Type B pancreatic cell (in vitro differentiated cells): ENCODE measurements at regions not wholly inside any gene's neighbourhood (a gene's known extent, or its start where the extent isn't known, plus 50 kb on each side); places are given as distances from the start of the nearest gene placed in this dataset.
"Not testable (repeated sequence)": the region's sequence is repeated elsewhere in the genome, so short reads cannot be mapped to it uniquely, and the experiment has no call there.

Experiments used
- DNase-seq: peaks from one replicate; pipeline ENCODE4 v3.0.0; 2021; ENCODE audit warnings: mixed read lengths; ENCODE audit not compliant: unreplicated experiment; ENCODE audit errors: extremely low spot score
- H3K27ac Mint-ChIP-seq: 2 replicates; pipeline ENCODE4 v1.8.0; 2021; ENCODE audit warnings: mild to moderate bottlenecking, mixed read lengths
- H3K27me3 Mint-ChIP-seq: 2 replicates; pipeline ENCODE4 v1.8.0; 2021; ENCODE audit warnings: mixed read lengths
- H3K36me3 Mint-ChIP-seq: 2 replicates; pipeline ENCODE4 v1.8.0; 2021; ENCODE audit warnings: mixed read lengths
- H3K4me1 Mint-ChIP-seq: one replicate; pipeline ENCODE4 v1.8.0; 2021; ENCODE audit warnings: mixed read lengths; ENCODE audit not compliant: unreplicated experiment
- H3K4me3 Mint-ChIP-seq: 2 replicates; pipeline ENCODE4 v1.8.0; 2021; ENCODE audit warnings: mild to moderate bottlenecking, mixed read lengths
- H3K9me3 Mint-ChIP-seq: 2 replicates; pipeline ENCODE4 v1.8.0; 2021; ENCODE audit warnings: mixed read lengths
- TF ChIP-seq, protein P1 (sequence below): fragments of 200-600 bp; sonication (generic); conservative IDR thresholded peaks from 2 replicates; pipeline ENCODE4 v1.5.0; 2021; ENCODE audit warnings: antibody characterized with exemption, mild to moderate bottlenecking

DNA sequence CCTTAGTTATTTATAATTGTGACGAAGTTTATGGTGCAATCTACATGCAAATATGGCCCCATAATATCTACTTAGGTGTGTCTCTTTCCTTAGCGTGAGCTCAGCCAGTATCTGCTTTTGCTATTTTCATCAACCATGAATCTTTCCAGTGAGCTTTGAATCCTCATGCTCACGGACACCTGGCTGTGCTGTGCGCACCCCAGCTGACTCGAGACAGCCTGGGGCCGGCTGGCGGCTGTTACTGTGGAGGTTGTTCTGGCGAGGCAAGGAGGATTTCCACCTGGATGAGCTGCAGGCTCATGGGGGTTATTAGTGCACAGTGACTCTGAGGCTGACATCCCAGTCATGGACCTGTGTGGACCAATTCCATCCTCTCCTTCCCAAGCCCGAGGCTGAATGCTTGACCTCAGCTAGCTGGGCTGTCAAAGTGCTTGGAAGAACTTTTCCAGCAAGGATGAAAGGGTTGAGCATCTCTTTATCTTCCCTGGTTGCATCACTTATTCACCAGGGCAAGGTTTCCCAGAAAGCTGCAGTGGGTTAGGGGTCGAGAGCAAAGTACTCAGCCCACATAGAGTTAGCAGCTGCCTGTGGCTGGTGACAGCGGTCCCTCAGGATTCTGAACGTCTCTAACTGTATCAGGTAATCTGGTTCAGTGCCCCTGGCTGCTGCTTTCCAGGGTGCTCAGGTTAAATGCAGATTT lies 141.7 kb downstream of the ARL4C start:
- H3K27me3 Mint-ChIP-seq: no peaks in the 10 kb centered on the region
- no peak for DNase-seq
- no peak overlapping the region for H3K27ac Mint-ChIP-seq
- H3K36me3 Mint-ChIP-seq: no peaks in the 10 kb centered on the region
- H3K4me1 Mint-ChIP-seq: peaks cover 25% of the 10 kb centered on the region
- peaks cover 14% of the 10 kb centered on the region for H3K9me3 Mint-ChIP-seq
- TF ChIP-seq, protein P1, sequence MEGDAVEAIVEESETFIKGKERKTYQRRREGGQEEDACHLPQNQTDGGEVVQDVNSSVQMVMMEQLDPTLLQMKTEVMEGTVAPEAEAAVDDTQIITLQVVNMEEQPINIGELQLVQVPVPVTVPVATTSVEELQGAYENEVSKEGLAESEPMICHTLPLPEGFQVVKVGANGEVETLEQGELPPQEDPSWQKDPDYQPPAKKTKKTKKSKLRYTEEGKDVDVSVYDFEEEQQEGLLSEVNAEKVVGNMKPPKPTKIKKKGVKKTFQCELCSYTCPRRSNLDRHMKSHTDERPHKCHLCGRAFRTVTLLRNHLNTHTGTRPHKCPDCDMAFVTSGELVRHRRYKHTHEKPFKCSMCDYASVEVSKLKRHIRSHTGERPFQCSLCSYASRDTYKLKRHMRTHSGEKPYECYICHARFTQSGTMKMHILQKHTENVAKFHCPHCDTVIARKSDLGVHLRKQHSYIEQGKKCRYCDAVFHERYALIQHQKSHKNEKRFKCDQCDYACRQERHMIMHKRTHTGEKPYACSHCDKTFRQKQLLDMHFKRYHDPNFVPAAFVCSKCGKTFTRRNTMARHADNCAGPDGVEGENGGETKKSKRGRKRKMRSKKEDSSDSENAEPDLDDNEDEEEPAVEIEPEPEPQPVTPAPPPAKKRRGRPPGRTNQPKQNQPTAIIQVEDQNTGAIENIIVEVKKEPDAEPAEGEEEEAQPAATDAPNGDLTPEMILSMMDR: no peak
- H3K4me3 Mint-ChIP-seq: no peak overlapping the region

DNA sequence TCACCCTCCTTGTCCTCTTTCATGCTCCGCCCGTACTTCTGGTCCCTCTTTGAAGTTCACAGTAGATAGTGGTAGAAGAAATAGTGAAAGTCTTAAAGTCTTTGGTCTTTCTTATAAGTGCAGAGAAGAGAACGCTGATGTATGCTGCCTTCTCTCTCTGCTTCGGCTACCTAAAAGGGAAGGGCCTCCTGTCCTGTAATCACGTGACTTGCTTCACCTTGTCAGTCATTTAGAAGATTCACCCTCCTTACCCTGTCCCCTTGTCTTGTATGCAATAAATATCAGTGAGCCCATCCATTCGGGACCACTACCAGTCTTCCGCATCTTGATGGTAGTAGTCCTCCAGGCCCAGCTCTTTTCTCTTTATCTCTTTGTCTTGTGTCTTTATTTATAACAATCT lies 144.6 kb downstream of the ARL4C start:
- no peak overlapping the region for H3K27ac Mint-ChIP-seq
- H3K27me3 Mint-ChIP-seq: no peaks in the 10 kb centered on the region
- H3K4me3 Mint-ChIP-seq: no peak overlapping the region
- TF ChIP-seq, protein P1: no peak
- H3K9me3 Mint-ChIP-seq: peaks cover 5% of the 10 kb centered on the region
- no peaks in the 10 kb centered on the region for H3K36me3 Mint-ChIP-seq
- DNase-seq: no peak
- peaks cover 23% of the 10 kb centered on the region for H3K4me1 Mint-ChIP-seq

DNA sequence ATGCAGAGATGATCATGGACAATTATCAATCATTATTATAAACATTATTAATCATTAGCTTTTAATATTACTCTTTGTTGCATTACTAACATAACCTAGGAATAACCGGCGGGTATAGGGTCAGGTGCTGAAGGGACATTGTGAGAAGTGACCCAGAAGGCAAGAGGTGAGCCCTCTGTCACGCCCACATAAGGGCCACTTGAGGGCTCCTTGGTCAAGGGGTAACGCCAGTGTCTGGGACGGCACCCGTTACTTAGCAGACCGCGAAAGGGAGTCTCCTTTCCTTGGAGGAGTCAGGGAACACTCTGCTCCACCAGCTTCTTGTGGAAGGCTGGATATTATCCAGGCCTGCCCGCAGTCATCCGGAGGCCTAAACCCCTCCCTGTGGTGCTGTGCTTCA lies 145.0 kb downstream of the ARL4C start:
- not testable (repeated sequence) for H3K9me3 Mint-ChIP-seq, H3K27me3 Mint-ChIP-seq, H3K4me3 Mint-ChIP-seq, H3K27ac Mint-ChIP-seq, H3K36me3 Mint-ChIP-seq, DNase-seq
- H3K4me1 Mint-ChIP-seq: peaks cover 22% of the 10 kb centered on the region

DNA sequence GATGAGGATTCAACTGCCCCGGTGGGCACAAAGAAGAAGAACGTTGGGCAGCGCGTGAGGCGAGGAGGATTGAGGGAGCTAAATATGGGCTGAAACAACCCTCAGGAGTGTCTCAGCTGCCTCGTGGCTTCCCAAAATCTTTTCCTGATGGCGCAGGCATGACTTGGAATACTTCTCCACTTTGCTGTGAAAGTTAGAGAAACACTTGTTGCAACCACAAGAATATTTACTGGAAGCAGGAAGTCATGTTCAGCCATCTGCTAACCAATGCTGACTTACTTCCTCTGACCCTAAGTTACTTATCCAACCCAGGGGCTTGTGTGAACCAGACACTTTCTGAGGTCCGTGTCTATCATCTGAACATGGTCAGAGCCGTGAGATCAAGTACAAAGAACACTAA lies 148.8 kb downstream of the ARL4C start:
- H3K27me3 Mint-ChIP-seq: no peaks in the 10 kb centered on the region
- peaks cover 12% of the 10 kb centered on the region for H3K4me1 Mint-ChIP-seq
- no peak overlapping the region for H3K4me3 Mint-ChIP-seq
- TF ChIP-seq, protein P1: no peak
- H3K36me3 Mint-ChIP-seq: no peaks in the 10 kb centered on the region
- no peak for DNase-seq
- H3K27ac Mint-ChIP-seq: no peak overlapping the region
- H3K9me3 Mint-ChIP-seq: peaks cover 2% of the 10 kb centered on the region

DNA sequence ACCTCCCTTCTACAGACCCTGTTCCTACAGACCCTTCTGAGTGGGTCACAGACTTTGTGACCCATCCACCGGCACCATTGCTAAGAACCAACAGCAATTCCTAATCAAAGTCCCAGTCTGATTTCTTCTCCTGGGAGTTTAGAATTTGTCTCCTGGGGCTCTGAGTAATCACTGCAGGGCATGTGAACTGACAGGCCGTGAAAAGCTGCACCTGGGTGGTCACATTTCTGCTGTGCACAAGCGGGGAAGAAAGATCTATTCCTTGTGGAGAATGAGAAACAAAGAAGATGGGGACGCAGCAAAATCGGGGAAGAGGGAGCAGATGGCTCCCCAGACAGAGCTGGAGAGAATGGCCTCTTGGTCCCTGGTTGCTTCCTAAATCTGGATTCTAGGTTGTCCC lies 151.0 kb downstream of the ARL4C start:
- H3K27ac Mint-ChIP-seq: no peak overlapping the region
- TF ChIP-seq, protein P1: no peak
- no peaks in the 10 kb centered on the region for H3K36me3 Mint-ChIP-seq
- no peak for DNase-seq
- no peak overlapping the region for H3K4me3 Mint-ChIP-seq
- H3K9me3 Mint-ChIP-seq: no peaks in the 10 kb centered on the region
- H3K27me3 Mint-ChIP-seq: no peaks in the 10 kb centered on the region
- H3K4me1 Mint-ChIP-seq: peaks cover 12% of the 10 kb centered on the region

DNA sequence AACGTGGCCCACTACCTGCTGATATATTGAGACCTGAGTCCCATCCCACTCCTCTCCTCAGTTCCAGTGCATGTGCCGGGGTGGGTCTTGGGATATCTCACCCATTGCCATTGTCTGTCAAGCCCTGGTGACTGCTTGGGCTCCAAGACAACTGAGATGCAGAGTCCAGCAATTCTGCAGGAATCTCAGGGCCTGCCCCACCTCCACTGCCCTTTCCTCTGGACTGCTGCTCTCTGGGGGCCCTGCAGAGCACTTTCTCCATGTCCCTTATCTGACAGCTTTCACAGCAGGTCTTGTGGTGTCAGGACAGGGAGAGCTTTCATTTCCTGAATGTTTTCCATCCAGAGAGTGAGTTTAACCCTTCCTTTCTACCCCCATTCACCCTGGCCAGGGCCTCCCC lies 152.9 kb downstream of the ARL4C start:
- no peak for DNase-seq
- peaks cover 2% of the 10 kb centered on the region for H3K9me3 Mint-ChIP-seq
- TF ChIP-seq, protein P1: no peak
- no peaks in the 10 kb centered on the region for H3K27me3 Mint-ChIP-seq
- no peak overlapping the region for H3K4me3 Mint-ChIP-seq
- no peaks in the 10 kb centered on the region for H3K36me3 Mint-ChIP-seq
- H3K27ac Mint-ChIP-seq: no peak overlapping the region
- H3K4me1 Mint-ChIP-seq: peaks cover 15% of the 10 kb centered on the region
